Nucleus accumbens (tissue), 56 donors: ENCODE measurements at regions not wholly inside any gene's neighbourhood (a gene's known extent, or its start where the extent isn't known, plus 50 kb on each side); places are given as distances from the start of the nearest gene placed in this dataset.

ENCODE experiments used
- DNase-seq, 56 donors: peaks; one replicate each; lab custom pipeline; 2025; lab: John Stamatoyannopoulos, UW

DNA sequence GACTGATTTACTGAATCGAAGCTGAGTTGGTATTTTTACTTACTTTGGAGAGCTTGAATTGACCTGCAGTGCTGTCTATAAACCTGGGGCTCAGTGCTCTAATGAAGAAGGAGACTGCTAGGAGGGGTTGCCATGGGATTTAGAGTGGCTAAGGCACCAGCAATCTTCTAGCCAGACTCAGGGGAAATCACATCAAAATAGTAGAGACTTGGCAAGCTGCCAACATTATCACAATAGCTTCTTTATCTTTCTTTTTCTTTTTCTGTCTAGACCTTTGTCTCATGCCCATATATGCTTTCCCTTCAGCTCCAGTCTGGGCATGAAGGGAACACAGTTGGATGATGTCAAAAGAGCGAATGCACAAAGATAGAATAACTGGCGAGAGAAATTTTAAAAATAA is 301.1 kb upstream of the DPYD start:
- DNase-seq = no peak

DNA sequence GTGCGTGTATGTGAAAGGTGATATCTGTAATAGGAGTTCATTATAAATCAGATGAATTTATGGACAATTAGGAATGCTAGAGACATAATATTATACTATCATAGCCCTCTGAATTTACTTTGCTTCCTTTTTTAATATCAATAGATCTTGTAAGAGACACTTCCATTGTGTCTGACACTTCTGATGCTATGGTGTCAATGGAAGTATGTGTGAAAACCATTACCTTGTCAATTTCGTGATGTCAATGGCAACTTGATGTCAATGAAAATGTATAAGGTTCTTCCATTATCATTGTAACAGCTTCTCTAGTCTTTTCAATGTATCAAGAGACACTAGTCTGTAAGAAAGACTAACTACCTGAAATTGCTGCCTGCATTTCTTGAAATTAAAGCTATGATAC is 296.8 kb upstream of the DPYD start:
- no peak for DNase-seq

DNA sequence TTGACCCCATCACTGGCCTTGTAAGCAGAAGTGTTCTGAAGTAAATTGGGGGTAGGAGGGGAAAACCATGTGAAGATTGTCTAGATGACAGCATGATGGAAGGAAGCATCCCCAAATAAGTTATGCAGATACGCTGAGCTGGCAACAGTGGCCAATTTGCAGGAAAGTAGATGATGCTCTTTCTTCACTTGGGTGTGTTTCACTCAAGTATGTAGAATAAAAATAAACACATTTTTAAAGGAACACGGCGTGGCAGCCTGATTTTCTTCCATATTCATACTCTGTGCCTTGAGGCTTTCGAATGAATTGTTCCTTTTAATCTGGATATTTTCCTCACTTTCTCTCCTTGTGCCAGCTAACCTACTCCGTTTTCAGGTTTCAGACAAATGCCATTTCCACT is 295.5 kb upstream of the DPYD start:
- no peak for DNase-seq

DNA sequence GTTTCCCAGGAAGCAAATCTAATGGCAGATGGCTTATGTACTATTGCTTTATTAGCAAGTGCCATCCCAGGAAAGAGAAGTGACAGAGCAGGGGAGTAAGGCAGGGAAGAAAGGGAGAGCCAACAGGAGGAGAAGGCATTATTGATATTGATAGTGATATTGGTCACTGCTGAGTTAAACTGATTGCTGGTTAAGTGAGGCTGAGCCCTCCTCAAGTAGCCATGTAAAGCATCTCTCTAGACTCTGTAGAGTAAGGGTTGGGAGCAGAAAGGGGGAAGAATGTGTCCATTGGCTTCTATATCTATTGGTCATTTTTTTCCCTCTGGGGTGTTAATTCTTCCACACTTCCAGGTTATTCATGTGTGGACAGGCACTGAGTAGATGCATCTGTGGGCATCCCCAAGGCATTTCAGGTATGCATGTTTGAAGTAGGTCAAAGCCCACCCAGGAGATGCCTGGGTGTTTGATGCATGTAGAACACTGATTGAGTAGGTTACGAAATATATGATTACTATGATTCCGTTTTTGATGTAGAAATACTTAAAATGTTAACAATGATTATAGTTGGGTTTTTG is 290.5 kb upstream of the DPYD start:
- DNase-seq = no peak

DNA sequence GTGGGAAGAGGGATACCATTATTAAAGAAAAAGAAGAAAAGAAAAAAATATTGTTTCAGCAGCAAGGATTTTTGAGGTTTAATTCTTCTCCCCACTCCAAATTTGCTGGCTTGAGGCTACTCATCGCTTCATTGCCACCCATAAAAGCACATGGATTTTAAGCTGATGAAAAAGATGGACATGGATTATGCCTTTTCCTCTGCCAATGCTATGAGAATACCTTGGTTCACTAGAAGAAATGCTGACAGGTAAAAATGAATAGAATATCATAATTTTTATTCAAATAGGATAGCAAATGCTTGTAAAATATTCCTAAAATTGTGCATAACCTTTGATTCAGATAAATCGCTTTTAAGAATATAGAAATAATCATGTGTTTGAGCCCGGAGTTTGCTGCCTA is 289.7 kb upstream of the DPYD start:
- no peak for DNase-seq

DNA sequence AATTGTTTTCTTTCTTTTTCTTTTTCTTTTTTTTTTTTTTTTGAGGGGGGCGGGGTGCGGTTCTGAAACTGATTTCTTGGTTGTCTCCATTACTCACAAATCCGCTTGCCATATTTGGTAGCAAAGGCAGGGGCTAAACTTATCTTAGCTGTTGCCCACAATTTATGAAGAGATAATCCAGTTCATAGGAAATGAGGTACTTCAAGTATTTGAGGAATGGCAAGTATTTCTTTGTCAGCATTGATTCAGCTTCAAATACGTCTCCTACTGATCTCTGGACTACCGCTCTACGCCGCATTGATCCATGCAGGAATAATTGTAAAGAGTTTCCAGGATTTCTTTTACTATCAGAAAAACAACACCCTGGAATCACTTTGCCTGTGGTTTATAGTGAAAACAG is 289.2 kb upstream of the DPYD start:
- DNase-seq = no peak

DNA sequence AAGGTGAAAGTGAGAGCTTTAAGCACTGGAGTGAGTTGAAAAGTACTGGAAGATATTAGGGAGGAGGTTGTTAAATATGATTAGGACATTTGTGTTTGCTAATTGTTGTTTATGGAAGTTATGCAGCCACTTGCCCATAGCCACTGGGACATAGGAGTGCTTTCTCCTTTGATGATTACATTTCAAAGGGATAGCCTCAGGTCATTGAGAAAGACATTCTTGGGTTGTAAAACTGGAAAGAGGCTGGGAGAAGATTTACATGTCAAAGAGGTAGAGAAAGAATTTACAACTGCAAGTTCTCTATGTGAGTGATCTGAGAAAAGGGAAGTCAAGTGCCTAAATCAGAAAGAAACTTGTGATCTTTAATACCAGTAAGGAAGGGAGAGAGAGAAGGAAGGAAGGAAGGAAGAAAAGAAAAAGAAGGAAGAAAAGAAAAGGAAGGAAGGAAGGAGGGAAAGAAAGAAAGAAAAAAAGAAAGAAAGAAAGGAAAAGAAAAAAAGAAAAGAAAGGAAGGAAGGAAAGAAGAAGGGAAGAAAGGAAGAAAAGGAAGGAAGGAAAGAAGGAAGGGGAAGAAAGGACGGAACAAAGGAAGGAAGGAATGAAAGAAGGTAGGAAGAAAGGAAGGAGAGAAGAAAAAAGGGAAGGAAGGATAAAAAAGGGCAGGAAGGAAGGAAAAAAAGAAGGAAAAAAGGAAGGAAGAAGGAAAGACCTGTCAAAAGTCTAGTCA is 284.6 kb upstream of the DPYD start:
- DNase-seq = no peak

DNA sequence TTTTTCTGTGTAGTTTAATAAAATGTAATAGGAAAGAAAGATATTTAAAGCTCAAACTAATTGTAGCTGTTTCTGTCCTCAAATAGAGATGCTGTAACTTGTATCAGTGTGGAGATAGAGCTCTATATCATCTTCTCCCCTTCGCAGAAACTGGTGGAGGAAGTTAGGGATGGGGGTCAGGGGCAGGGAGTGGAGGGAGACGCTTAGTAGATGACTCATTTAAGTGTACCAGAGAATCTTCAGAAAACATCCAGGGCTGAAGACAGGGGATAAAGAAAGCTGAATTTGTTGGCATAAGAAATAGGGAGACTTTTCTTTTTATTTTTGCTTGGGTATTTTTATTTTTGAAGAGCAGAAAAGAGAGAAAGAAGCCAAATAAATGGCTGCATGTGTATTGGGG is 282.6 kb upstream of the DPYD start:
- DNase-seq = no peak

DNA sequence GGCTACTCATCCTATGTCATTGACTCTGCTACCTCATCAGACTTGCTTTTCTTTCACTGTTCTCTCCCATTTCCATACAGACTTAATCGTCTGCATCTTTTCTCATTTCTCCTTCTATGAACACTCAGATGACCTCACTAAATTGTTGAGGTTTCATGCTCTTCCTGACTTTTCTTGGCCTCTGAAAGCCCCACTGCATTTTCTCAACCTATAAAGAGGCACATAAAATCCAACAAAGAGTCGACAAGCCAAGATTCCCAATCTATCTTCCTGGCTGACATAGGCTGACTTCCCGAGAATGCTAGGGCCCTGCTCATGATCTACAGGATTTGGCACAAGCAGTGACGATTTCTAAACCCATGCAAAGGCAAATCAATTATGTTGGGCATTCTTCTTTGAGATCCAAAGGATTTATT is 280.8 kb upstream of the DPYD start:
- no peak for DNase-seq

DNA sequence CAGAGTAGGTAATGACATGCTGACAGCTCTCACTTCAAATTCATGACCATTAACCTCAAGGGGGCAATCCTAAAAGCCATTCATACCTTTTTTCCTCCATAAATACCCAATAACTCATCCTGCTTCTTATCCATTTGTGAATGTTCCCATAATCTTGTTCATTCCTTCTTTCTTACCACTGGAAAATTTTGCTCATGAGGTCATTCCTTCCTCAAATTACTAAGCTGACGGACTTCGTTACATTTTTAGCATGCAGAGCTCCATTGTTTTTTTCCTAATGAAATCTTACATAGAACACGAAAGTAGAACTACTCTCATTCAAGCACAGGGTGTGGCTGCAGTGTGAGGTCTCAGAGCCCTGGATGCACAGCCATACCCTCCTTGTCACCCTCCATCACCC is 276.5 kb upstream of the DPYD start:
- no peak for DNase-seq

DNA sequence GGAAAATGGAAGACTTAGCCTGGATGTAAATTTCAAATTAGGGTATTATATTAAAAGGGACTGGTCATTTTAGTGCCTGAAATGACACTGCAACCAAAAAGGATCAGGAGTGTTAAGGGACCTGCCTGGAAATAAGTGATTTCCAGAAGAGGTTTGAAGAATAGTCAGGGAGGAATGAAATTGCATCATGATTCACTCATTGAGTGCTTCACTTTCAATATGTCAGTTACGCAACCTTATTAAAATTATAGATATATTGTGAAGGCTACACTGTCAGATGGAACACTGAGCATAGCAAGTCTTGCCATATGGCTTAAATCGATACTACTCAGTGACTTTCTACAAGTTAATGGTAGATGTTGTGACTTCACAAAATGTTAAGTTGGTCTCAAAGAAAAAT is 275.2 kb upstream of the DPYD start:
- DNase-seq = no peak

DNA sequence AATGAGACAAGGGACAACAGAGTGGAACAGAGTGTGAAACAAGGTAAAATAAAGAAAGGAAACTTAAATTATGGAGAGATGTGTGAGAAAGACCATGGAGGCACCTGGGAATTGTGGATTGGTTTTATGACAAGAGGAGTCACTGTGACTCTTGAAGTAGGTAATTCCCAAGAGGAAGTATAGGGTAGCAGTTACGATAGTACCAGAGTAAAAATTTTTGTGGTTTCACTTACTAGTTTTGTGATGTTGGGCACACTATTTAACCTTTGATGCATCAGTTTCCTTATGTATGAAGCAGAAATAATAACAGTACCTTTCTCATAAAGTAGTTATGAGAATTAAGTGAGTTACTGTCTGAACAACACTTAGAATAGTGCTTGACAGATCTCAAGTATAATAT is 267.9 kb upstream of the DPYD start:
- no peak for DNase-seq

DNA sequence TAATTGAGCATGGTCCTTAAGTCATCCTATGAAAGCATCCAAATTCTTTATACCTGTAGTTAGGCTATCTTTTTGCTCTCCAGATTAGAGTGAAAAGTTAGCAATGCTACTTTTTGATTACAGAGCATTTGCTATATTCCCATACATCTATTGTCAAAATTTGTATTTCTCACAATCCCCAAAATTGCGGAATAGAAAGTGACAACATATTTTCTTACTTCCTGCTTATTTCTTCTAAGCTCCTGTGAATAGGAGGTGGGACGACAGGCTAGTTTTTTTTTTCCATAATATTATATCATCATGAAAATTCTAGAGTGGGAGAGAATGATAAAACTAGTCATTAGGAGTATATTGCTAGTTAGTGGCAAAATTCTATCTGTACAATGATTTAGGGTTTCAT is 264.0 kb upstream of the DPYD start:
- no peak for DNase-seq

DNA sequence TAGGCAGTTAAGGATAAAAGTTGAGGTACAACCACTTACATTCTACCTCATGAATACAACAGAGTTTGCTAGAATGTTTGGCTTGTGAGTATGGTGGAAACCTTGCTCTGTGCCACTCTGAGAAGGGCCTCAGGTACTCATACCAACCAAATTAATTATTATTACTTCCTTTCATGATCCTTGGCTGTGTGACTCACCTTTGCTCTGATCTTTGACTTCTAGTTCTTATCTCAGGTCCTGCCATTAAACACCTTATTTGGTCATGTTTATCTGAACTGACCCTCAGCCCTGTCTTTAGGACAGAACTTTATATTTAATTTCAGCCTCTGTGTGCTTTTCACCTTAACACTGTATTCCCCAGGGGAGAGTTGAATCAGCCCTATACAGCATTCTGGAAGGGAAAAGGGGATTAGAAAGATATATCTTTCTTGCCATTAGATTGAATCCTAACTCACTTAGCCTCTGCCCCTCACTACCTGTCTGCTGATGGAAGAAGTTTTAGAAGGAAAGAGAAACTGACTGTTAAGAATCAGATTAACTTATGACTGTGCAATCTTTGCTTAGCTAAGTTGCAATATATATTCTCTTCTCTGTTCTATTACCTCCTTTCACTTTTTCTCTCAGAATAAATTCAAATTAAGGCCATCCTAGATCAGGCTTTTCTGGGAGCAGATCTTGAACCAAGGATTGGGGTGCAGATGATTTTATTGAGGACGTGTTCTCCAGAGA is 260.4 kb upstream of the DPYD start:
- no peak for DNase-seq

DNA sequence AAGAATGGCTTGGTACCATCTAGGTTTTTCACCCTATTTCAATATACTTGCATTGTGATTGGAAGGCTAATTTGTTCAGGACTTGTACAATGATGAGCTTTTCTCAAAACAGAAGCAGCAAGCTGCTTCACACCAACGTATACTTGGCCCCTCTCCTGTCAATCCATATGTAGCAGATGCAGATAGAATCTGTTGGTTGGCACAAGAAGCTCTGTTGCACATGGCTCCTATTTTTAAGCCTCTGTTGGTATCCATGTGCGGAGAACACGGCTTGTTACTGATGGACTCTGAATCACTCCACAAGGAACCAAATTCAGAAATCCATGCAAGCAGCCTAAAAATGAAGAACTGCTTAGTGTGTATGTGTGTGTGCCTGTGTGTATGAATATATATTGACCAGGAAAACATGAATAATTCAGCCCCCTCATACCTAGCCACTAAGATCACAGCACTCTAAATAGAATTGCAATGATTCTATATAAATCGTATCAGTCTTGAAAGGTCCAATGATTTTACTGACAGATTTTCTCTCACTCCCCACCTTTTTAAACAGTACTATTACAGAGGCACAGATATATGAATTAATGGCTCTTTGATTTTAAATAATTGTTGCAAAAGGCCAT is 258.4 kb upstream of the DPYD start:
- no peak for DNase-seq

DNA sequence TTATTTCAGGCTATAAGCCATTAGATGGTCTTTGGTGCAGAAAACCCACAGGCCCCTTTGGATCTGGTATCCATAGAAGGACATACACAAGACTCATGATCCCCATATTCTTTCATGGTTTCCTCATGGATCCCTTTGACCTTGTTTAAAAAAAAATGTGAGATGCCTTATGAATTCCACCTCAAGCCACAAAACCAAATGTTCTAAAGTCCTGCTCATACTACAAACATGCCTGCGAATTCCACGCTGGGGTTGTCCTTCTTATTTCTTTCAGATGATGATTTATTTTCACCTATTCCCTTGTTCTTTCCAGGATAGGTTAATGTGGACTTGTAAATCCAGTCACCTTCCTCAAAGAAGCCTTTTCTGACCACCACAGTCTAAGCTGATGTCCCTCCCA is 256.9 kb upstream of the DPYD start:
- DNase-seq = no peak

DNA sequence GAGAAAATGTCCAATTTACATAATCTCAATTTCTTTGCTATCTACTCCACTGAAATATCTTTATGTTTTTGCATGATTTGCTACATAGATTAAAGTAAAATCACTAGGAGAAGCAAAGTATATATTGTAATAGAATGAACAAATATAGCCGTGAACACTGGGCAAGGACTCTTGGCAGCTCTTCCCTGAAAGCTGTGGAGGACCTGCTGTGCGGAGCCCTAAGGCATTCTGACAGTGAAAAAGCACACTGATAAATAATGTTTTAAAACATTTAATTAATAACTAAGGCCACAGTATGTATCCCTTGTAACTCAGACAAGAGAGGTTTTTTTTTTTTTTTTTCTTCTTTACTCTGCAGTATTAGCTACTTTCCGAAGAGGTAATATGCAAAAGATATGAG is 256.1 kb upstream of the DPYD start:
- no peak for DNase-seq

DNA sequence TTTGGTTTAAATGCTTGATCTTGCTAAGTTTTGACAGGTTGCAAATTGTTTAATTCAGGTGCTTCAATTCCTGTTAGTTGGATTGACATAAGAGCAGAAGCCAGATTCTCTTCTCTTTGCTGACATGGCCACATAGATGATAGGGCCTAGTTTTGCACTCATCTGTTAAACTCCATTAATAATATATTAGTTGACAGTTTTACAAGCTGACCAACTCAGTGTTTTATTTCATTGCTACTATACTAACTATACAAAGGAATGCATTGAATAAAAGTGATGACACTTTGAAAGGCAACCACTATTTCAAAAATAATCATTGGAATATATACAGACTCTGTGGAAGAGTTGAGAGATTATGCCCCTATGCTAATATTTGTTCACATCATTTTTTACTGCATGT is 255.6 kb upstream of the DPYD start:
- DNase-seq = no peak

DNA sequence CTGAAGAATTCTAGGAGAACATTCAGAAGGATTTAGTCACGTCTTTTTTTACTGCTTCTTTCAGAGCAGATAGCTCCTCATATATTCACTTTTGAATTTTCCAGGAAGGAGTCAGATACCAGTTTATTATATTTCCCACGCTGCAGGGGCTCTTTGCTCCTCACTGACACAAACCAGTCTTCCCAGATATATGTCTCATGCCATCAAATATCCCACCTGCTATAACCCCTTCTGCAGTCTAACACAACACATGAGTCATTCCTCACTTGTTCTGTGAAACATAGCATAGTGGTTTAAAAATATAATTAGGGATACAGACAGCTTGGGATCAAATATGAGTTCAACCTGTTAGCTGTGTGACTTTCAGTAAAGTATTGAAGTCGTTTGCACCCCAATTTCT is 251.7 kb upstream of the DPYD start:
- no peak for DNase-seq

DNA sequence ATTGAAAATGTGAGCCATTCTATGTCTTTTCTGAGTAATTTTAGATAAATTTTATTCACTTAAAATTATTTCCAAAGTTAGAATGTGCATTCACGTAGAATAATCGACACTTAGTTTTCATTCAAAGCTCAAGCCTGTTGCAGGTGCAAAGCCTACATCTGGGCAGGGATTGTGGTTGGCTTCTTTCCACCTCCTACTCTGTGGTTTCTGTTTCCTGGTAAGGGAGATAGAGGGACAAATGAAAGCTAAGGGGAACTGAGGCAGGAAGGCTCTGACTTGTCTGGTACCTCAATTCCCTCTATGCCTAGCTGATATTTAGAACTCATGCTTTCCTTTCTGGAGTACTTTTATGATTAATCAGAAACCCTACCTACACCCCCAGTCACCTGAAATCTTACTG is 251.2 kb upstream of the DPYD start:
- DNase-seq = no peak

DNA sequence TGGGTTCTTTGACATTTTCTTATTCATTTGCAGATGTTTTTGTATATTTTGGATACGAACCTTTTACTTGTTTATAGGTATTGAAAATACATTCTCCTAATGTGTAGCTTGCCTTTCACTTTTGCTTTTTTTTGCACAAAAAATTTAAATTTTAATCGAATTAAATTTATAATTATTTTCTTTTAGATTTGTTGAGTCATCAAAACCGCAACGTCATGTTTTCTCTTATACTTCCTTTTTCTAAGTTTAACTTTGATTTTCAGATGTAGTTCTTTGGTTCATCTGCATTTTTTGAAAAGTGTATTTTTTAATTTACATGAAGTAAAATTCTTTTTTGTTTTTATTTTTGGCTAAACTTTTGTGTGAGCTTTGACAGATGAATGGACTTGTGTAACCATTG is 243.7 kb upstream of the DPYD start:
- no peak for DNase-seq
